GM08714 (cell line): ENCODE measurements at regions not wholly inside any gene's neighbourhood (a gene's known extent, or its start where the extent isn't known, plus 50 kb on each side); places are given as distances from the start of the nearest gene placed in this dataset.

ENCODE experiments used
- H3K4me3 ChIP-seq: fragments of 200-500 bp; sonication (Bioruptor generic); 2 replicates; pipeline ENCODE4 v1.5.1; 2014; ENCODE audit warnings: mild to moderate bottlenecking, low read length, inconsistent platforms
- ZNF274 ChIP-seq: IDR thresholded peaks from 2 replicates; pipeline ENCODE4 v1.6.1; 2012; ENCODE audit warnings: mild to moderate bottlenecking, low read depth, low read length

DNA sequence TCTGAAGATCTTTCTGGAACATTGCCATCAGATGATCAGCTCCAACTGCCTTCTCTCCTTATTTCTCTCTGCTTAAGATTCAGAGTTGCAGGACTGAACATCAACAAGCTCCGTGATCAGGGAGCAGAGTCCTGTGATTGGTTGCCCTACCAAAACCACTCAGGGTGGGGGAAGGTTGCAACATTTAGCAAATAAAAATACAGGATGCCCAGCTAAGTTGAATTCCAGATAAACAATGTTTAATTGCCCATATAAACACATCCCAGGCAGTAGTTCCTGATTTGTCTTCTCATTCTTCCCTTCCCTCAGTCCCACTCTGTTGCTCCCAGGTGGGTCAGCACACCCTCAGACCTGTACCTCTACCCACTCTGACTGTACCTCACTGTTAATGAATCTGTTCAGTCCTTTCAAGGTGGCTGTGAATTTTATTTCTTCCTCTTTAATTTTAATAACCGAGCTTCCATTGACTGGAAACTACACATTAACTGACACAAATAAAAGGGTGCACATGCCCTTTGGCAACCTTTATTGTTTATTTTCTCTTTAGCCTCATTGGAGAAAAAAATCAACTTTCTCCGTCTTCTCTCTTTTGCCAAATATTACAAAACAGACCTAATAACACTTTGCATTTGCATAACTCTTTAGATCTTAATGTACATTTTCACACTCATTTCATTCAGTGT, 167.1 kb upstream of the PKDCC start:
- TF ChIP-seq ZNF274: no peak
- no peak overlapping the region for H3K4me3 ChIP-seq

DNA sequence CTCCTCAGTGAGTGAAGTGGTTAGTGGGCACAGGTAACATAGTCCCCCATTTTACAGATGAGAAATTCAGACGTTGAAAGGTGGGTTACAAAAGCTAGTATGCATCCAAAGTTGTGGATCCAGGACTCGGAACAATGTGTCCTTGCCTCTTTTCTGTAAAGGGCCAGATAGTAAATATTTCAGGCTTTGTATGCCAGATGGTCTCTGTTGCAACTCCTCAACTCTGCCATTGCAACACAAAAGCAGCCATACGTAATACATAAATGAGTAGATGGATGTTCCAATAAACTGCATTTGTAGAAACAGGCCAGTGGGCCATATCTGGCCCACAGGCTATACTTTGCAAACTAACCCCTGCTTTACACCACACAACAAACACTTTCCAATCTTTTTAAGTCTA, 166.6 kb upstream of the PKDCC start:
- no peak overlapping the region for H3K4me3 ChIP-seq
- TF ChIP-seq ZNF274: no peak

DNA sequence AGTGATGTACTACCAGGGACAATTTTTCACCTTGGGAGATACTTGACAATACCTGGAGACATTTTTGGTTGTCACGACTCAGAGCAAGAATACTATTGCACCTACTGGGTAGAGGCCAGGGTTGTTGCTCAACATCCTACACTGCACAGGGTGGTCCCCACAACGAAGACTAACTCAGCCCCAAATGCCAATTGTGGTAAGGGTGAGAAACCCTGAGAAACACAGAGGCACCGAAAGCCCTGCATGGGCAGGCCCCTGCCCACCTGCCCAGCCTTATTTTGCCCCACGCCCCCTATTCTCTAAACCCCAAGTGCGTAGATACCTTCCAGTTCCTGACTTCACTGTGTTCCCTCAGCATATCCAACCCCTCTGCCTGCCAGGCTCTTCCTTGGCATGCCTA, 163.1 kb upstream of the PKDCC start:
- no peak for TF ChIP-seq ZNF274
- H3K4me3 ChIP-seq: no peak overlapping the region

DNA sequence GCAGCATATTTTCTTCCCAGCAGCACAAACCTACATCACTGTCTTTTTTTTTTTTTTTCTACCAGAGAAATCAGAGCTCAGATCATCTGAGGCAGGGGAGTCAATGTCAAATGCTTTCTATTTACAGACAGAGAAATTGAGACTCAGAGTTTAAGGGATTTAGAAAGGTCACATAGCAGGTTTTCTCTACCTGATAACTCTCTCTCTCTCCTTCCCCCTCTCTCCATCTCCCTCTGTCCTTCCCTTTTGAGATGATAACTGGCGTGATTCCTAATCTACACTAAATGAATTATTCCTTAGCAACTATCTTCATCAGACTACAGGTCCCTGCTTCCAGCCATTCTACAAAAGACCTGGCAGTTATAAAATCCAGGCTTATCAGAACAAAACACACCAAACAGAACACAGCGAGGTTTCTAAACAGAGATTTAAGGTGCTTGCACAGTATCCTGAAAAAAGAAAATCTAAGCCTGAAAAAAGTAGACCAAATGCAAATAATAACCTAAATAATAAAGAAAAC, 161.6 kb upstream of the PKDCC start:
- TF ChIP-seq ZNF274: no peak
- H3K4me3 ChIP-seq: no peak overlapping the region

DNA sequence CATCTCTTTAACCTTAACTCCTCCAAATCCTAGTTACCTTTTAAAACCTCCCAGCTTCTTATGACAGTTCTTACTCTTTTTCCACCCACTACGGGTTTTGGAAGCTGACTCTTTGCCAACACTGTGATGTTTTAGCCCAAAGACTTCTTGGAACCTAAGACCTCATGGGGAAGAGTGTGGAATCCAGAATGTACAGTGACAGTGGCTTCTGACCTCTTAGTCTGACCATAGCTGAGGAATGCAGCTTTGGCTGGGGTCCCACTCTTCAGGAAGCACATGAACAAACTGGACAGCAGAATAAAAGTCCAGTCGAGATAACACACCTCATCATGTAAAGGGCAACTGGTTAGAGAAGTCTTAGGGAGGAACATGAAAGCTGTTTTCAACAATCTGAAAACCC, 161.1 kb upstream of the PKDCC start:
- no peak overlapping the region for H3K4me3 ChIP-seq
- TF ChIP-seq ZNF274: no peak

DNA sequence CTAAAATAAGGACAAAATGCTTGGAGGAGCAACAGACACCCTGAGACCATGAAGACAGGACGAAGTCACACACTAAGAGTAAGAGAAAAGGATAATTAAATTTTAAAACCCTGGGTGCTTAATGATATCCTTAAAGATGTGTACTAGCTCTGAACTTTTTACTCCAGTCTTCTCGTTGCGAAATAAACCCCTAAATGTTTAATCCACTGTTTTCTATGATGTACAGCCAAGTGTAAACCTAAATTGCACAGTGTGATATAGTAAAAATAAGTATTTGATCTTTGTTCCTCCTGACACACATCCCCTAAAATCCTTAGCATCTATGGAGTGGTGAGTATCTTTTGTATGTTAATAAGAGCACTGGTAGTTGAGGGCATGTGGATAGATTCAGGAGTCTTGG, 157.5 kb upstream of the PKDCC start:
- H3K4me3 ChIP-seq: no peak overlapping the region
- TF ChIP-seq ZNF274: no peak

DNA sequence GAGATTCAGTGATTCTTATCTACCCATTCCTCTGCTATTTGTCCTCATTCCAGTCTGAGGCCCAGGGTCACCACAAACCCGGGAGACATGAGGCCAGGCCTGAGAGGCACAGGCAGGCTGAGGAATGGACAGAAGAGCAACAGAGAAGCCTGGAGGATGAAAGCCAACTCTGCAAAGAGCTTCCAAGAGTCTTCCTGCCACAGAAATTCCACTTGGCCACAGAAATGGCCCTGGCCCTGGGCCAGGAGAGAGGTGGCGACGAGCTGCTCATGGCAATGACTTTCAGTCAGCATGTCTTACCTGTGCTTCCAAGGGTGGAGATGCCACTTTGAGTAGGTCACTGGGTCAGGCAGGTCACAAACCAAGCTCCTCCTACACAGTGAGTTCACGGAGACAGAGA, 155.3 kb upstream of the PKDCC start:
- no peak overlapping the region for H3K4me3 ChIP-seq
- TF ChIP-seq ZNF274: no peak

DNA sequence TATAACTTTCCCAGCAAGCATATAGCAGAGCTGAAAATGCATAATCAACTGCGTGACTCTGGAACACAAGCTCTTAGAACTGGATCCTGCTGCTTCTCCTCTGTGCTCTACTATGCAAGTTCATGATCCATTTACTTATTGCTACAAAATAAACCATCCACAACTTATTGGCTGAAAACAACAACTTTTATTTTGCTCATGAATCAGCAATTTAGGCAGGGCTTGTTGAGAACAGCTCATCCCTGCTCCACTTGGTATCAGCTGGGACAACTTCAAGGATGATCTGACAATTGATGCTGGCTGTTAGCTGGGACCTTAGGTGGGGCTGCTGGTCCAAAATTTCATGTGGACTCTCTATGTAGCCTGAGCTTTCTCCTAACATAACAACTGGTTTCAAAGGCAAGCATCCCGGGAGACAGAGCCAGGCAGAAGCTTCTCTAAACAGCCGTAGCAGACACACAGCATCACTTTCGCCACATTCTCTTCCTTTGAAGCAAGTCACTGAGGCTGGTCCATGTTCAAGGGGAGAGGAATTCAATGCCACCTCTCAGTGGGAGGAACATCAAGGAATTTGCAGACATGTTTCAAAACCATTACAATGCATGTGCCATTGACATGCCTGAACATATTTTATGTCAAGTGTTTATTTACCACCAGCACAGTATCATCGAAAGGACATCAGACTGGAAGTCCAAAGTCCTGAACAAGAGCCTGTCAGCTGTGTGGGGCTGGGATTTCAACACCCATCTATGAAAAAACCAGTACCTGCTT, 153.1 kb upstream of the PKDCC start:
- no peak overlapping the region for H3K4me3 ChIP-seq
- TF ChIP-seq ZNF274: no peak

DNA sequence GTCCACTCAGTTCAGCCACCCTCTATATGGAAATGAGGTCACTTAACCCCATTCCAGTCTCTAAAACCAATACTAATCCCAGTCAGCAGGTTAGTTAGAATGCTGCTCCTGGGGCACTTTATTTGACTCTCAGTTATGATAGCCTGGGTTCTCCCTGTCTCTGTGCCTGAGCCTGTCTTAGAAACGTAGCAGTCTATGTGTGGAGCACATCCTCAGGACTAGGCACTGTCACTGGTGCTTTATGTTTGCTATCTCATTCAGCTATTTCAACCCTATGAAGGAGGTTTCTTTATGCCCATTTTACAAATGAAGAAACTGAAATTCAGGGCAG, 152.5 kb upstream of the PKDCC start:
- no peak for TF ChIP-seq ZNF274
- no peak overlapping the region for H3K4me3 ChIP-seq

DNA sequence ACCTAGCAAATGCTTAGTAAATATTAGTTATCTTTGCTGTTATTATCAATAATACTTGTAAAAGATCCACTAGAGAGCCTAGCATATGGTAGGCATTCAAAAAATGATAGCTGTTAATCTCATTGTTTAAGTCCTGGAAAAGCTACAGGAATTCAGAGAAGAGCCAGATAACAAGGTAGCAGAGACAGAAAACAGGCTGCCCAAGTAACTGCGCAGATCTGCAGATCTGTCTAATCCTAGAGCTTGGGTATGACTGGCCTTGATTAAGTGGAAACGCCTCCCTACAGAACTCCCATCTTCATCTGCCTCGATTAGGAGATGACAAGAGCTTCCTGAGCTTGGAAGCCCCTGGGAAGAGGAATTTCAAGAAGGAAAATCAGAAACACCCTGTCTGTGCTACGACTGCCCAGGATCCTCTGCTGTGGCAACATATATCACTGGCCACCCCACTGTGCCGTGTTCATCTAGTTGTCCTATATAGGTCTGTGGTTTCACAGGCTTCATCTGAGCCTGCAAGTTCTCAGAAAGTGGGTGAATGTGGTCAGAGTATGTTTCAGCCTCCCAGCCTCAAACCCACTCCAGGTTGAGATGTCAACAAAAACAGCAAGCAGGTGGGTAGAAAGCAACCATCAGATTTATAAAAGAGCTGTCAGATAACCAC, 151.5 kb upstream of the PKDCC start:
- no peak for TF ChIP-seq ZNF274
- H3K4me3 ChIP-seq: no peak overlapping the region

DNA sequence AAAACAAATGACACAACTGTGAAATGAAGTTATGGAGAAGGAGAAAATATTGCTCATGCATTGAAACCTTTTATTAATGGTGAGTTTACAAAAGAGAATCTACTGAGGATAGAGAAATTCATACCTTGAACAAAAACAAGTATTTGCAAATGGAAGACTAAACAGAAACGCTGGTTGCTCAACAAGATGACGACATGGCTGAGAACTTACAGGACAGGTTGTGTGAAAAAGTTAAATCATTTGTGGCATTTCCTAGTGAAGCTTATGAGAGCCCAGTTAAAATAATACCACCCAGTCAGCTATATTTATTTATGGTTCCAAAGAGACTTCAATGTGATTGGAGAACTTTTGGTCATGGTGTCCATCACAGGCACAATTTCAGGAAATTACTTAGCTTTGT, 148.6 kb upstream of the PKDCC start:
- H3K4me3 ChIP-seq: no peak overlapping the region
- TF ChIP-seq ZNF274: no peak

DNA sequence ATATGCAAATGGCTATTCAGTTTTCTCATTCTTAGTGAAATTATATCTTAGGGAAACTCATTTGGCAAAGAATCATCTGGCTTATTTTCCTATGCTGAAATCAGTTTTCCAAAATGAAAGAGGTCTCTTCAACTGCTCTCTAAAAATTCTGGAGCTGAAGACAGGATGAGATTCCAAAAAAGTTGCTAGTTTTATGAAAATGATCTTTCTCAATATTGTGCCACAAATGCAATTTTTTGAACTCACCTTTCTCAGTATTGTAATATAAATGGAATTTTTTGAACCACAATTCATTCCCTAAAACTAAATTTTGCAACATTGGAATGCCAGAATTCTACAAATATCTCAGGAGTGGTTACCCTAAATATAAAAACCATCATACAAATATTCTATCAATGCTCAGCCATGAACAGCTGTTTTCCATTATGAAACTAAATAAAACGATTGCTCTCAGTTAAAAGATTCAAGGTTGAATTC, 147.7 kb upstream of the PKDCC start:
- no peak overlapping the region for H3K4me3 ChIP-seq
- no peak for TF ChIP-seq ZNF274

DNA sequence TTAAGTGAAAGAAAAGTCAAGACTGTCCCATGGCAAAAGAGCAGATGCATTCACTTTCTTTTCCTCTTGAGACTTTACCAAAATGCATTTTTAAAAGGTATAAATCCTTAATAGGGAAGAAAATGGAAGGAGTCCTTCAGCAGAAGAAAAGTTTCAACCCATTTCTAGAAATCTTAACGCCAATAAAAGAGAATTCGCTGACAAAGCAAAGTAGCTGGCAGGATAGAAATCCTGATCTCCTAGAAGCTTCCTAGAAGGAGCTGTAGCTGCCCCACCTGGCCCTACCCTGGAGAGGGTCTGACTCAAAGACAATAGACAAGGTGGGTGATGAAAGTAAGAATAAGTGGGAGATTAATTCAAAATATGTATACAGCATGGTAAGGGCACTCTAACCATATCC, 144.9 kb upstream of the PKDCC start:
- TF ChIP-seq ZNF274: no peak
- H3K4me3 ChIP-seq: no peak overlapping the region

DNA sequence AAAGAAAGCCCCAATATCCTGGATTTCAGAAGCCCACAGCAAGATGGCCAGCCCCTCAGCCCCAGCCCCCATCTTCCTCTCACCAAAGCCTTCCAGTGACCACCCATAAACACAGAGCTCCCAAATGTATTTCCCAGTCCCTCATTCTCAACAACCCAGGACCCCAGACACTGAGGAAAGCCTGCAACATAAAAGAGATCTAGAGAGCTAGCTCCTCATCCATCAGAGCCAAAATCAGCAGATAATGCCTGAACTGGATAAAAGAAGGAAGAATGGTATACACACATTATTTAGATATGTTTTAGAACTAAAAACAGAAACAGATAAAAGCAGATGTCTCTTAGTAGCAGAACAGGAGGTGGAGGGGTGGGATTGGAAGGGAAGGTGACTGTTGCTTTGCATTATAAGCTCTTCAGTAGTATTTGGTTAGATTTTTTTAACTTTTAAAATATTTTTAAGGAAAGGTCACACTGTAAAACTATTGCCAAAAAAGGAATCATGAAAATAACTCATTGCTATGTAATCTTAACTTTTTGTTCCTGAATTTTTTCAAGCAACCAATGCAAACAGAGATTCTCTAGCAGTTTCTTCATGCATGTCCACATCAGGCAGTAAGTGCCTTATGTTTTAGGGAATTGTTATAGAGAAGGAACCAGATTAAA, 144.2 kb upstream of the PKDCC start:
- TF ChIP-seq ZNF274: no peak
- no peak overlapping the region for H3K4me3 ChIP-seq
